HG02840 (cell line): ENCODE measurements at regions not wholly inside any gene's neighbourhood (a gene's known extent, or its start where the extent isn't known, plus 50 kb on each side); places are given as distances from the start of the nearest gene placed in this dataset.

Source experiments
- ATAC-seq: cut with Tn5 transposase; IDR thresholded peaks from one replicate; pipeline ENCODE4 v1.9.1; 2021; ENCODE audit warnings: mild to moderate bottlenecking, moderate library complexity, moderate number of reproducible peaks; ENCODE audit not compliant: unreplicated experiment, low FRiP score

DNA sequence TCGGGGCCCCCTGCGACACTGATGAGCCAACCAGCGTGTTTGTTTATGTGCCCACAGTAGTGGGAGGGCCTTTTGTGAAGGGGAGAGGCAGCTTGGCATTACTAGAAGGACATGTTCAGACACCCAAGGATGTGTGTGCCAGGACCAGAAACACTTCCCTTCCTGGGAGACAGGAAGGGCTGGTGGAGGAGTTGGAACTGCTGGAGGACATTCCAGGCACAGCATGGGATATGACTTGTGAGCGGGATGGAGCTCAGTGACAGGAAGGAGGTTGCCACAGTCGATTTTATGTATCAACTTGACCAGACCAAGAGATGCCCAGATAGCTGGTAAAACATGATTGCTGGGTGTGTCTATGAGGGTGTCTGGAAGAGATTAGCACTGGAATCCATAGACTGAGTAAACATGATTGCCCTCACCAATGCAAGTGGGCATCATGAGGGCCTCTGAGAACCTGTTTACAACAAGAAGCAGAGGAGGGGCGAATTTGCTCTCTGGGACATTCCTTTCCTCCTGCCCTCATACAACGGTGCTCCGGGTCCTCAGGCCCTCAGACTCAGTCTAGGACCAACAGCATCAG lies 106.4 kb upstream of the TLE3 start:
- ATAC-seq = no peak

- no peak for ATAC-seq
Measured at GRCh38 chr15:70202756-70203155, 105.0 kb upstream of the TLE3 start.

DNA sequence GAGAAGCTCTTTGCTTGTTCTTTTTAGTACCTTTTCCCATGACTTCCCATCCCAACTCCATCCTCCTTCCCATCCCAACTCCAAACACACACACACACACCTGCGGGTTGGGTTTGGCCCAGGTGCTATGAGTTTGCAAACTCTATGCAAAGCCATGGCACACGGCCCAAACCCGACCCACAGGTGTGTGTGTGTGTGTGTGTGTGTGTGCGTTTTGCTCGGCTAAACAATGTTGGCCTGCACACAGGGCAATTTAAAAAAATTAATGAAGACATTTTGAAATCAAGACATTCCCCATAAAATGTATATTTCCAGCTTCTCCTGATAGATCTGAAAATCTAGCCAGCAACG lies 103.7 kb upstream of the TLE3 start:
- ATAC-seq = no peak

DNA sequence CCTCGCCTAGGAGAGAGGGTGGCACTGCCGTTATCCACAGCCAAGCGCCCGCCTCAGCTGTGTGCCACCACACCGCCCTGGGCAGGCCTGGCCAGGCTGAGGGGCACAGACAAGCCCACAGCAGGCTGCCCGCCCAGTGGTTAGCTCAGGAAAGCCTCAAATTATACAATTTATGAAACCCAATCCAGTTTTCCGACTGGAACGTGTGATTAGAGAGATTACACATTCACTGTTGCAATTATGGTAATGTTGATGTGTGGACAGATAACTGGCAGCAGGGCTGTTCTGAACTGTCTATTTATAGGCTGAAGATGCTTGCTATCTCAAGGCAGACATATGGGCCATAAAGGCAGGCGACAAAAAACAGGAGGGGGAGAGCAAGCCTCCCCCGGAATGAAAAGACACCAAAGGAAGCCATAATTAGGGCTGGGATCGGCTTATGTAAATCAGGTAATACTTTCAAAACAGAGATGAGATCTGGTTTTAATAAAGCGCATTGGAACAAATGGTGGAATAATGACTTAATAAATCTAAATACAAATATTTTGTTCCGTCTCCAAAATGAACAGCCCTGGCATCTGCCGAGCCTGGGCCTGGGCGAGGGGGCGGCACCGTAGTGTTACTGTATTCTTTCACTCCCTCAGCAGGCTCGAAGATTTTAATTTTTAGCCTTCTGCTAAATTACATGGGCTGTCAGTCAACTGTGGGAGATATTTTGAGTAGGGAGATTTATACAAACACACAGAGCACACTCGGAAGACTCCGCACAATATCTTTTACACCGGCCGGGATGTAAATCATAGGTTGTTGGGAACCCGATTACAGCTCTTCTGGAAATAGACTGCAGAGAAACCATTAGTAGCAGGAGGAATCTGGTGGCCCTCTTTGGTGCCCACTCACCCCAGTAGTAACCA lies 103.1 kb upstream of the TLE3 start:
- ATAC-seq = no peak

DNA sequence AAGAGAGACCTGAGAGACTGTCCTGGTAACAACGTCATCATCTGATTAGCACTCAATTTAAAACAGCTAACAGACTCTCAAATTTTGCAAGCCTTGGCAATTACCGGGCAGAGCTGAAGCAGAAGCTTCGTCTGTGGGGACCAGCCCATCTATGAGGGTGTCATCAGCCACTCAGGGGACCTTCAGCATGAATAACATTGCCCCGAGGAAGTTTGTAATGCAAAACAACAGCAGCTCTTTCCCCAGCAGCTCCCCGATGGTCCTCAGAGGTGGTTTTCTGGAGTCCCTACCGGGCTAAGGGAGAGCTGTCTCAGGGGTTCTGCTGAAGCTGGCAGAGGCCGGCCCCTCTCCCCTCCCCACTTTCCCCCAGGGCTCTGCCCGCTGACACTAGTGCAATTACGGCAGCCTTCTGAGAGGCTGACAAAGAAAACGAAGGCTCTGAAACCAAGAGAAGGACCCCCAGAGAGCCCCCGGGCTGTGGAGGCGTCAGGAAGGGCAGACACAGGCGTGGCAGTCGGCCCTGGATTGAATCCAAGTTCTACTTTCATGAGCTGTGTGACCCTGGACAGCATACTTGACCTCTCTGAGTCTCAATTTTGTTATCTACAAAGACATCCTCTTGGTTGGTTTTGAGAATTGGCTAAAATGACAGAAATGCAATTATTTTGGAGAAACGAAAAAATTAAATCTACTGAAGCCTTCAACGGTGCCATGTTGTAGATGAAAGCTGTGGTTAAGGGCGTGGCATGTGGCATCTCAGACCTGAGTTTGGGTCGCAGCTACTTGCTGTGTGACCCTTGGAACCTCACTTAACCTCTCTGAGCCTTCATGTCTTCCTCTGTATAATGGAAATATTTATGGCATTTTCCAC lies 102.1 kb upstream of the TLE3 start:
- ATAC-seq = no peak

- ATAC-seq = no peak
Measured at GRCh38 chr15:70199124-70199482, 101.4 kb upstream of the TLE3 start.

DNA sequence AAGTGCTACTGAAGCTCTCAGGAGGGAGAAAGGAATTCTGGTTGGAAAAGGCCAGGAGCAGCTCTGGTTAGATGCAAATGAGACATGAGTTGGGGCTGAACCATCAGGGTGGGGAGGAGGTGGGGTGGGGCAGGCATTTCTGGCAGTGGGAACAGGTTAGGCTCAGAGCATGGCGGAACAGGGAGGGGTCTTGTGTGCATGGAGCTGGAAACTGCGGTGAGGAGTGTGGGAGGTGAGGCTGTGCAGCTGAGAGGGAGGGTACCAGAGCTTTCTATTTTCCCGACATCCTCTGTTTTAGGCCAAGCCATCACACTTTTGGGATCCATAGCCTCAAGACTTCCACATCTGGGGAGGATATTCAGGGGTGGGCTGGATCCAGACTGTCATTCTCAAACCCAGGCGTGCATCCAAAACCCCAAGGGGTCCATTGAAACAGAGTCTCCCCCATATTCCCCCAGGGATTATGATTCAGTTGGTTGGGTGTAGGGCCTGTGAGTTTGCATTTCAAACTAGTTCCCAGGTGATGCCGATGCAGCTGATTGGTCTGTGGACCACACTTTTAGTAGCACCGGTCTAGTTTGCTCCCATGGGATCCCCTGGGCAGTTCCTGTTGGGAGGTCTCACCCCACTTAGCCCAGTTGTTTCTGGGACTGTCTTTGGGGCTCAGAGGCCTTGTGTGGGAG lies 100.9 kb upstream of the TLE3 start:
- ATAC-seq = no peak

GRCh38 chr15:70197945-70198361 lies 100.2 kb upstream of the TLE3 start:
- ATAC-seq = no peak

DNA sequence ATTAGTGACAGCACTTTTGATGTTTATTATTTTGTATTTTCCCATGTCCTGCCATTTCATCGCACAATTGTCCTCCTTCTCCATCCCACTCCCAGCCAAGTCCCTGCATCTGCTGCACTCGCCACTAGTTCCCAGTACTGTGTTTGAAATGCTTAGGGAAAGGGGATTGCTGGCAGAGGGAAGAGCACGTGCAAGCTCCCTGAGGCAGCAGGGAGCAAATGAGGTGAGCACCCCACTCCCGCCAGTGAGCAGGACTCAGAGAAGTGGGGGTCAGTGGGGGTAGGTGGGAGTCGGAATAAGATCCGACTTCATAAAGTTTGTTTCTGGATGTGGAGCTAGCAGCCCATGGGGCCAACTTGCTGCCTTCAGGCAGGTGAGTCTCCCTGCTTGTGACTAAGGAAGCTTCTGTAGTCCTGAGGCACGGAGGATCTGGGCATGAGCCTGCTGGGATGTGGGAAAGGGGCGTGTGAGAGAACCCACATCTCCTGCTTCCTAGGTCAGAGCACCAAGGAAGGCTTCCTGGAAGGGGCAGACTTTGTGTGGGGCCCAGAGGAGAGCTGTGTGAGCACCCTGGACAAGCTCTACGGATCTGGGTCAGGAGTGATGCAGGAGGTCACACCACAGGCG lies 99.7 kb upstream of the TLE3 start:
- ATAC-seq = no peak

DNA sequence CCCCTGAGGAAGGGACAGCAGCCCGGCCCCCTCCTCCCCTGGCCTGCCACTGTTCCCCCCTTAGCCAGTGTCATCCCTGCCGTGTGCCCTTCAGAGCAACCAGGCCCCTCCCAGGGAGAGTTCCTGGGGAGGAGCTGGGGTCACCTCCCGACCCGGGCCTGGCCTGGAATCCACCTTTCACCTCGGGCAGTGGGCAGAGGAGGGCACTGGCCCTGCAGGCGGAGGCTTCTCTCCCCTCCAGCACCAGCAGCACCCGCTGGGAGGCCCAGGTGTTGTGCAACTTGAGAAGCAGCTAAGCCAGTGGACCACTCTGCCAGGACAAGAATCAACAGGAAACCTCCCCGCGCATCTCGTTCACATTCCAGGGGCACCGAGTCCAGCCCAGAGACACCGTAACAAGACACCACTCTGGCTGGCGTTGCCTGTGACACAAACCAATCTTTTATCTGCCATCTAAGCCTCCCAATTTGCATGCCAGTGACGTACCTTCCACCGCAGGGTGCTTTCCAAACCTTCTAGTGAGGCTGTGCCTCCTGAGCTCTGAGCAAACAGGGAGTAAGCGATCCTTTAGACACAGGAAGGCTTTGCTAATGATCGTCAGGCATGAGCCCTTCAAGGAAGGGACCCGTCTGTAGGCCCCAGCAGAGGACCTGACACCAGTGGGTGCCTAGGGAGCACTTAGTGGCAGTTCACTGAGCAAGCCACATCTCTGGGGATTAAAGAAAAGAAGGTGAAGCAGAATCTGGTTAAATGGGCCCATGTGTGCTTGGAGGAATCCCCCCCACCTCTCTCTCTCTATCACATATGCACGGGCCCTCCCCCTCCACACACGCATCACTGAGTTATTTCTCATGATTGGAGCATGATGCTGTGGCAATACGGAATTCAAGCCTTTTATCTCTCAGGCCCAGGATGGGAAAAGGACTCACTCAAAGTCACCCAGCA lies 98.9 kb upstream of the TLE3 start:
- peak; percentile 60 for ATAC-seq

DNA sequence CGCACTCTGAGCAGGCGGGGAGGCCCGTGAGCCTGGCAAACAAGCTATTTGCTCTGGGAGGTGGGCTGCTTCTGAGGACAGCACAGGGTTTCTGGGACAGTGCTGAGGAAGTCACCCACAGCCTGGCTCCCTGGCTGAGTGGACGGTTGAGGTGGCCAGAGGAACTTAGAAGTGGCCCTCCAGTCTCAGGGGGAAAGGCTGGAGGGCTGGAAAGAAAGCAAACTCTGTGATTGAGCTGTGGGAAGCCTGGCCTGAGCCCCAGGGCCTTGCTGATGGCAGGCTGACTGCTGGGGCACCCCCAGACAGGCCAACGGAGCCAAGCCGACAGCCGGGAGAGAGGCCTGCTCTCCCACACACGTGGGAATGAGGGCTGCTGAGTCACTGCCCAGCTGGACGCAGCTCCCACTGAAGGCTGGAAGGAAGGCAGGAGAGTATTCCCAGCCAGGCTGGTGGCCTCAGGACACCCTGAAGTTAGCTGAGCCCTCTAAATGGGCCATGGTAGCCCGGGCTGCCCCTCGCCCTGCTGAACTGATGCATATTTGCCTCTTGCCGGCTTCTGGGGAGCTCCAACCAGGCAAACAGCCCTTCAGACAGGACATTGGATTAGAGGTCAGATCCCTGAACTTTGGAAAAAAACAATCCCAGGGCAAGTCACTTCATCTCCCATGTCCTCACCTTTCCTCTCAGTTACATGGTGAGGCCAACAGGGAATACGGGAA lies 98.0 kb upstream of the TLE3 start:
- no peak for ATAC-seq

GRCh38 chr15:70195171-70195570 lies 97.5 kb upstream of the TLE3 start:
- no peak for ATAC-seq

GRCh38 chr15:70194266-70194665 lies 96.5 kb upstream of the TLE3 start:
- ATAC-seq = no peak

DNA sequence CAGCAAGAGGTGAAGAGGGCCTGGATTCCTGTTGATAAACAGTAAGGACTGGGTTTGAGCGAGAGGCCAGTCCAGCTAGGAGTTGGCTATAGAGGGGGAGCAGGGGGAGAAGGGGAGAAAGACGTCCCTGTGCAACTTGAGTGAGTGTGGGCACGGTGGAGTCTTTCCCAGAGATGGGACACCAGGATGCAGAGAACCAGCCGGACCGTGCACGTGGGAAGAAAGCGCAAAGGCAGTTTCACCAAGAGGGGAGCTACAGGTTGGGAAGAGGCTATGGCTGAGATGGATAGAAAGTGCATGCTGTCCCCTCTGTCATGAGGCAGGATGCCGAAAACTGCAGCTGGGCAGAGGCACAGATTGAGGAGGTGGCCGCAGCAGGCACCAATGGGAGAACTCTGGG lies 96.0 kb upstream of the TLE3 start:
- no peak for ATAC-seq

- ATAC-seq = no peak
Measured at GRCh38 chr15:70192490-70192889, 94.8 kb upstream of the TLE3 start.

DNA sequence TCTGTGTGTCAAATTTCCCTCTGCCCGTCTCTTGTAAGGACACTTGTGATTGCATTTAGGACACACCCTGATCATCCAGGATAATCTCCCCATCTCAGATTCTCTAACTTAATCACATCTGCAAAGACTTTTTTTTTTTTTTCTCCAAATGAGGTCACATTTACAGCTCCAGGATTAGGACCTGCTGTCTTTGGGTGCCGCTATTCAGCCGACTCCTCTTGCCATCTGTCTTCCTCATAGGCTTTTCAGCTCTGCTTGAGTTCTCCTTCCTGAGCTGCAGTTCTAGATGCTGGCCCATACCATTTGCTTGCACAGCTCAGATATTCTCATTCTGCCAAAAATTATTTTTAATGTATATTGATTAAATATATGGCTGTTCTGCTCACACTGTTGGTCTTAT lies 94.3 kb upstream of the TLE3 start:
- no peak for ATAC-seq

- no peak for ATAC-seq
Measured at GRCh38 chr15:70190965-70191364, 93.2 kb upstream of the TLE3 start.

DNA sequence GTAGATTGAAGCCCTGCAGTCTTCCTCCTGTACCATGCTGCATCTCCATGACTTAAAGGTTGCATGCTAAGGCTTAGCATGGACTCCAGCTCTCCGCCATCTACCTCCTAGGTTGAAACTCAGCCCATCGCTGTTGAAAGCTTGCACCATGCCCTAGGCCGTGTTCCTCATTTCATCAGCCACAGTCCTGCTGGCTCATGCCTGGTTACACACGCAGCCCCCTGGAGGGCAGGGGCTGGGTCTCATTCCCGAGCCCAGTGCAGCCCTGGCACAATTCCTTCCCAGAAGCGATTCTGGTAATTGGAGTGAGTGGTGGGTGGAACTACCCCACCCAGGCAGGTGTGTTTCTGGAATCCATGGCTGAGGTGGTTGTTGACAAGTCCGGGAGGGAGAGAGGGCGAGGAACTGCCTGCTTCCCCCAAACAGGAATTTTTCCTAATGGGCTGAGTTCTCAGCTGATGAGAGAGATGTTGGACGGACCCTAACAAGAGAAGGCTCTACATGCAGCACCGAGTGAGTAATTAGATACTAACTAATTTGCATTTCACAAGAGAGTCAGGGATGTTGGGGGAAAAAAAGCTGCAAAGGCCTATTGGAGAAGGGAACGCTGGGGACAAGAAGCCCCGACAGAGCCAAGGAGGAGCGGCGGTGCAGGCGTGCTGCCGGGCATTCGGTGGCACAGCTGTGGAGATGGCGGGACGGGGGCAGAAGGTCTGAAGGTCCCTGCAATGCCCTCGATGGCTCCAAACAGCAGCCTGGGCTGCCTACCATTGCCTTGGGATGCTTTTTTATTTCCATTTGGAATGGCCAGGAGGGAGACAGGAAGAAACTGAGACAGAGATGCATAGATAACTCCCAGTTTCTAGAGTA lies 92.3 kb upstream of the TLE3 start:
- no peak for ATAC-seq
